Gastrocnemius medialis (tissue), 4 donors: ENCODE measurements at regions not wholly inside any gene's neighbourhood (a gene's known extent, or its start where the extent isn't known, plus 50 kb on each side); places are given as distances from the start of the nearest gene placed in this dataset.
"Not testable (repeated sequence)": the region's sequence is repeated elsewhere in the genome, so short reads cannot be mapped to it uniquely, and the experiment has no call there.

Experiments
- CTCF ChIP-seq, 5 experiments: fragments of 450-650 bp in 3 of 5; fragments of 200-600 bp in 2 of 5; sonication (generic) in 2 of 5; IDR thresholded peaks in 4 of 5; conservative IDR thresholded peaks in 1 of 5; 1 replicate in 4 of 5; 2 replicates in 1 of 5; pipeline ENCODE4 v1.5.1; 2016 to 2019; ENCODE audit warnings: antibody characterized with exemption in 5 of 5, mild to moderate bottlenecking in 3 of 5, moderate library complexity in 3 of 5
- POLR2A ChIP-seq, 2 donors: fragments of 450-650 bp; IDR thresholded peaks; one replicate each; pipeline ENCODE4 v1.6.1; 2017; ENCODE audit warnings: antibody characterized with exemption in 2 of 2, mild to moderate bottlenecking in 2 of 2, moderate library complexity in 2 of 2

- TF ChIP-seq CTCF (IDR thresholded peaks at IDR 0.05 in 4 of 5, conservative IDR thresholded peaks at IDR 0.05 in 1 of 5); POLR2A (IDR thresholded peaks at IDR 0.05): not testable (repeated sequence)
These were observed 195.3 kb upstream of the PRSS16 start for GRCh38 chr6:27052082-27052730.
